NCI-H774 (cell line): ENCODE measurements at regions not wholly inside any gene's neighbourhood (a gene's known extent, or its start where the extent isn't known, plus 50 kb on each side); places are given as distances from the start of the nearest gene placed in this dataset.

Source experiments
- DNase-seq: peaks from one replicate; lab custom pipeline; 2025; lab: John Stamatoyannopoulos, UW

DNA sequence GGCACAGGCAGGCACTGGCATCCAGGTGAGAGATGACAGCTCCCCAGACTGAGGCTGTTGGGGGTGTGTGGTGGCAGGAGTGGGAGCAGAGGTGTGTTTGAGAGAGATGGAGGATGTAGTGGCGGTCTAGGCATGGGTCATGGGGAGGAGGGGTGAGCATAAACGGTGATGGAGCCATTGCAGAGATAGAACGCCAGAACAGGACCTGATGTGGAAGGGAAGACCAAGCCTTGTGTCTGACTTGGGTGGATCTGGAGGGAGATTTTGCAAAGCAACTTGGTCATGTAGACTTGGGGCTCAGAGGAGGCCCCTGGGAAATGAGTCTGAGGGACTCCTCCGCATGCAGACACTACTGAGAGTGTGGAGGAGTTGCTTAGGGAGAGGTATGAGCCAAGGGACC lies 50.0 kb upstream of the CLDN5 start:
- no peak for DNase-seq

DNA sequence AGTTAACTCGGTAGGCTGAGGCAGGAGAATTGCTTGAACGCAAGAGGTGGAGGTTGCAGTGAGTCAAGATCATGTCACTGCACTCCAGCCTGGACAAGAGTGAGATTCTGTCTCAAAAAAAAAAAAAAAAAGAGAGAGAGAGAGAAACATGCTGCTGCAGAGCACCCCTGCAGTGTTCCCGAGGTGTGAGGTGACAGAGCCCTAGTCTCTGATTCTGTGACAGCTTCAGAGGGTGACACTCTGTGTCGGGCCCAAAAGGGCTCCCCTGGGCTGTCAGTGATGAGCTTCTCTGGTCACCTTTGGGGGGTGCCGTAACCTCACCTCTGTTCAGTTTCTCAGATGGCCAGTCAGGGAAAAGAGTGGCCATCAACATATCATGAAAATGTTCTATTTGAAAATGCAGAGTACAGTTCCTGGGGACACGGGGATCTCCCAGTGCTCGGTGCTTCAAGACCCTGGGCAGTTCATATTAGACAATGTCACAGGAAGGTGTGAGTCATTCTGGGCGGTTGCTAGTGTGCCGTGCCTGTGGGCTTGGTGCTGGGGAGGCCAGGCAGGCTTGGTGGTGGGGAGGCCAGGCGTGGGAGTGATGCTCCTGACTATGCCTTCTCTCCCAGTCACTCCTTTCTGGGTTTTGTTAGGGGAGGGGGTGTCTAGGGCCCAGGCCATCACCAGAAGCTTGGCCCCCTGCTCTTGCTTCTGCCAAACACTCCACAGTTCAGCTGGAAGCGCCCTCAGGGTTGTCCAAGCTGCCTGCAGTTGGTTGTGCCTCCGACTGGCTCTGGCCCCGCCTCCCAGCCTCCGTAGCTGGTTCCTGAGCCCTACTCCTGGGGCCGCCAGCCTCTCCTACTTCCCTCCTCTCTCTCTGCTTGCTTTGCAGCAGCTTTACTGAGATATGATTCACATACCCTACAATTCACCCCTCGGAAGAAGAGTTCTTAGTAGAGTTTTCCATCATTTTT lies 52.5 kb upstream of the CLDN5 start:
- DNase-seq, result no peak

DNA sequence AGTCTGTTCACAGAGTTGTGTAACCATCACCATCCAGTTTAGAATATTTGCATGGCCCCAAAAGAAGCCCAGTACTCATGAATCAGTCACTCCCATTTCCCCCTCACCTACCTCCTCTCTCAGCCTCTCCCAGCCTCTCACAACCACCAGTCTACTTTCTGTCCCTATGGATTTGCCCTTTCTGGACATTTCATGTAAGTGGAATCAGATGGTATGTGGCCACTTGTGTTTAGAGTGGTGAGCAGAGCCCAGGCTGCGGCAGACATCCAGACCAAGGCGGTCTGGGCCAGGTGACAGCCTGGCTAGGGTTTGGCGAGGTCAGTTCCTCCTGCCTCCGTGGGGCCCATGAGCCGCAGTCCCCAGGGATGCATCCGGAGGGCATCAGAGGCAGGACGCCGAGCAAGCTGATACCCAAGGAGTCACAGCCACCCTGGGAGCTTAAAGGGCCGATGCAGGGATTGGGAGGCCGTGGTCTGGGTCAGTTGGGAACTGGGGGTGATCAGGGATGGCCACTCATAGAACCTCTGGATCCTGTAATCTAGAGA lies 53.3 kb upstream of the CLDN5 start:
- no peak for DNase-seq

DNA sequence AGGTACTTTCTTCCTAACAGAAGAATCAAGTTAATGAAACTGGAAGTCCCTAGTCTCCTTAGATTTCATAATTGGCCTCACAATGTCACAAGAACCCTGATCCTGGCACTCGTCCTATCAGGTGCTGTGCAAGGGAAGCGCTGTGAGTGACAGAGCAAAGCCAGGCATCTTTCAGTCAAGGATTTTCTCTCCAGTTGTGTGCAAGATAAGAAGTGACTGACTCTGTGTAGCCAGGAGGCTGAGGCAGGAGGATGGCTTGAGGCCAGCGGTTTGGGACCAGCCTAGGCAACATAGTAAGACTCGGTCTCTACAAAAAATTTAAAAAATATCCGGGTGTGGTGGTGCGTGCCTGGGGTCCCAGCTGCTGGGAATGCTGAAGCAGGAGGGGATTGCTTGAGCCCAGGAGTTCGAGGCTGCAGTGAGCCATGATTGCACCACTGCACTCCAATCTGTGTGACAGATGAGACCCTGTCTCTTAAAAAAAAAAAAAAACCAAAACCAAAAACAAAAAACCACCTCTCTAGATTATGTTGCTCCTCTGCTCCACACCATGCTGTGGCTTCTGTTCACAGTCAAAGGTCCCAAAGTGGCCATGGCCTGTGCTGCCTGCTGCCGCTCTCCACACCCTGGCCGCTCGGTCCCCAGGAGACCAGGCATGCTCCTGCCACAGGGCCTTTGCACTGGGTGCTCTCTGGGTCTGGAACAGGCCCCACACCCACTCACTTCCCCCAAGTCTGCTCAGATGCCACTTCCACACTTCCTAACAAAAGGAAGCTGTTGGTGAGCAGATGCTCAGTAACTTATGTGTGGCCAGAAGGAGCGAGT lies 54.2 kb upstream of the CLDN5 start:
- DNase-seq, result no peak

DNA sequence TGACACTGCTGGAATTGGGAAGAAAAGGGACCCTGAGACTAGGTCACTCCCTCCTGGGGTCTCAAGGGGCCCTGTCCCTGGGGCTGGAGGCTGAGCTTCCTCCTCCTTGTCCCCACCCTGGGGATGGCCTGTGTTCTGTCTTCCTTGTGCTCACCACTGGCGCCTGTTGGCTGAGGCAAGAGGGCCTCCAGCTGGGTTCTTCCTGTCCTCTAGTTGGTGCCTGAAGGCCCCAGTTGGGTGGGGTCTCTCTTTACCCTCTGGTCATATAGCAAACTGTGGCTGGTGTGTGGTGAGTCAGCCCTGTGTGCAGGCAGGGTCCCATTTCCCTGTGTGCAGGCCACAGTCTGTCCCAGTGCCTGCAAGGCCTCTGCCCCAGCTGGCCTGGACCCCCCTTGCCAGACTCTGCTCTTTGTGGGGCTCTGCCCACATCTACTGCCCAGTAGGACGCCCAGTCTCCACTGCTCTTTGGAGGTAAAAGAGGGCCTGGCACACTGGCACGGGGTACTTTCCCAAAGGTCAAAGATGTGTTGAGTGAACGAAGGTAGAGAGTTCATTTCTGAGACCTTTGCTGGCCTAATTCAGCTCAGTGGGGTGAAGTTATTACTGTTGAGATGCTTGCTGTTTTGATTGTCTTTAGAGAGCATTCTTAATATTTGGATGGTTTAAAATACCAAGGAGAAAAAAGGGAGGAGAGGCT lies 55.1 kb upstream of the CLDN5 start:
- no peak for DNase-seq

DNA sequence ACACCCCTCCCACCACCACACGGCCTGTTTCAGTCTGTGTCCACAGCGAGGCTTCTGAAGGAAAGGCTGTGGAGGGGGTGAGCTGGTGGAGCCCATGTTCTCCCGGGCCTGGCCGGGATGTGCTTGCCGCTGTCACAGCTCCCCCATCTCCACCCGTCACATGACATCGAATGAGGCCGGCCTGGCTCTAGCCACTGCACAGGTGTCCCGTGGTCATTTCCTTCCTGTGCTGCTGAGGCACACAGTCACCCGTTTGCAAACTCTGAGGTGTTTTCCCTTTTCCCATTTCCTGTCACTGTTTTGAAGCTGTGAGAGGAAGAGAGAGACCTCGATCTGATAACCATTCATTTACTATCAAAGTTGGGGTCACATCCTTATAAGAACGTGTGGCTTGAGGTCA lies 55.7 kb upstream of the CLDN5 start:
- DNase-seq, result no peak

DNA sequence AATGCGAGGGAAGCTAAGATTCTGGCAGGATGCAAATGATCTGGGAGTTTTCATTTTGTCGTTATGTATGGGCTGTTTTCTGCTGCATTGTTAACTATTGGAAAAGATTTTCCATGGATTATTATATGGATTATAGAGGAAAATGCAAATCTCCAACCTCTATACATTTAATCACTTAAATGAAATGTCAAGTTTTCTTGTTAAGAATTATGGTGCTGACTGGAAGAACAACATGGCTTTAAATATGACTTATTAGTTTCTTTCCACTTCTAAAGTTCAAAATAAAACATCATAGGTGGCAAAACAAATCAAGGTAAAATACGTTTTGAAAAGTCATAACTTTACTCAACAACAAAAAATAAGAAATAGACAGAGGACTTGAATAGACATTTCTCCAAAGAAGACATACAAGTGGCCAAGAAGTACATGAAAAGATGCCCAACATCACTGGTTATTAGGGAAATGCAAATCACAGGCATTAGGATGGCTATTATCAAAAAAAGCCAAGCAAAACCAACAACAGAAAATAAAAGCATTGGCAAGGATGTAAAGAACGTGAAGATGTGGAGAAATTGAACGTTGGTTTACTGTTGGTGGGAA lies 56.2 kb upstream of the CLDN5 start:
- no peak for DNase-seq

DNA sequence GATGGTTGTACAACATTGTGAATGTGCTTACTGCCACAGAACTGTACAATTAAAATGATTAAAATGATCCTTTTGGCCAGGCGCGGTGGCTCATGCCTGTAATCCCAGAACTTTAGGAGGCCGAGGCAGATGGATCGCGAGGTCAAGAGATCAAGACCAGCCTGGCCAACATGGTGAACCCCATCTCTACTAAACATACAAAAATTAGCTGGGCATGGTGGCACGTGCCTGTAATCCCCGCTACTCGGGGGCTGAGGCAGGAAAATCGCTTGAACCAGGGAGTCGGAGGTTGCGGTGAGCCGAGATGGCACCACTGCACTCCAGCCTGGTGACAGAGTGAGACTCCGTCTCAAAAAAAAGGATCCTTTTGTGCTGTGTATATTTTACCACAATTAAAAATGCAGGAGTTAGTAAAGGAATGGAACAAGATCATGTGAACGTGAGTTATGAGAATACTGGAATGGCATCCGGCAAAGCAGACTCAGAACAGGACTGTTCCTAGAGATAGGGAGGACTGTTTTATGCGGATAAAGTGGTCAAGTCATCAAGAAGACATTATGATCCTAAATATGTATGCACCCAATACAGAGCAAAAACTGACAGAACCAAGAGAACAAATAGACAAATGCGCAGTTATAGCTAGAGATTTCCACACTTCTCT lies 58.0 kb upstream of the CLDN5 start:
- DNase-seq, result no peak

DNA sequence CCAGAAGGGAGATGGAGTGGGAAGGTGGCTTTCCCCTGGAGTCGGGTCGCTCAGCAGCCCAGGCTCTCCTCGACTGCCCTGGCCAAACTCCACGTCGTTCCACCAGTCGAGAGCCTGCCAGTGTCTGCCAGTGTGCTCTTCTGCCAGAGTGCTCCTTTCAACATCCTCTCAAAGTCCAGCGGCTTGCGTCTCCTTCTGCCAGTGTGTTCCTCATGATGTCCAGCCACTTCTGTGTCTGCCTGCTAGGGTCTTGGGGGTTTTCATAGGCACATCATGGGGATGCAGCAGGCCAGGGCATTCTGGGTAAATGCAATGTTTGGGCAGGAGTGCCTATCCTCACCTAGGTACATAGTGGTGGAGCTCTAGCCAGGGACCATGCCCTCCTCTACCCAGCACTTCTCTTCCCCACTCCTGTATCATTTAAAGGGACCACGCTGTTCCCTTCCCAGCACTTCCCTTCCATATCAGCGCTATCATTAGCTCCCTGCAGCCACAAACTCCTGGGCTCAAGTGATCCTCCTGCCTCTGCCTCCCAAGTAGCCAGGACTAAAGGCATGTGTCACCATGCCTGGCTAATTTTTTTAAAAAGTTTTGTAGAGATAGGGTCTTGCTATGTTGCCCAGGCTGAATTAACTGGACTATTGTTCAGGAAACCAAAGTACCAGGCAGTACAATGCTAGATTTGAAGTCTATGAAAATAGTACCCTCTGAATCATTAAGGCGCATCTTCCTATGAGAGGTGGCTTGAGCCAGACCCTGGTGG lies 62.9 kb upstream of the CLDN5 start:
- no peak for DNase-seq

DNA sequence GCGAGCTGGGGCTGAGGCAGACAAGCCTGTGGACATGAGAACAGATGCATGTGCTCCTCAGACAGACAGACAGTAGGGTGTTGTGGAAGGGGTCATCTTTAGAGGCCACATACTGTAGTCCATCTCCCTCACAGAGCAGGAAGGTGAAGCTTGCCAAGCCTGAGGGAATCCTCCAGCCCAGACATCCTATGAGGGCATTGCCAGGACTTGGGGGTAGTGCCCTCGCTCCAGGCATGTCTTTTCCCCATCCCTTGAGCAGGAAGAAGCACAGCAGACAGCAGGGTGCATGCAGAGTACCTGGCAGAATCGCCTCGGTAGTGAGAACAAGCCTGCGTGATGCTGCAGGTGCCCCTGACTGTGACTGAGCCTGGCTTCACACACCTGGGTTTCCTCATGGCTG lies 66.5 kb upstream of the CLDN5 start:
- DNase-seq, result no peak

DNA sequence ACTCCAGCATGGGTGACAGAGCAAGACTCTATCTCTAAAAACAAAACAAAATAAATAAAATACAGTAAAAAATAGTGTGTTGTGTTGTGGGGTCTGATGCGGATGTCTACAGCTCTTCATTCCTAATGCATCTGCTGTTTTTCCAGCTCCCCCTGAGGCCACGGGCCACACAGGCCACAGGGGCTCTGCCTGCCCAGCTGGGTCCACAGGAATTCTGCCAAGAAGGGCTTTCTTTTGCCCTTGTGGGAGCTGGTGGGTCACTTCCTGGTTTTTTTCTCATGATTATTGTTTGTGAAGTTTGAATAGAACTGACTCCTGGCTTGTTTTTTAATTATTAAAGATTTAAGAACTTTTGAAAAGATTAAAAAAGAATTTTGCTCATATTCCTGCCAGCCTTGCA lies 67.4 kb upstream of the CLDN5 start:
- no peak for DNase-seq

DNA sequence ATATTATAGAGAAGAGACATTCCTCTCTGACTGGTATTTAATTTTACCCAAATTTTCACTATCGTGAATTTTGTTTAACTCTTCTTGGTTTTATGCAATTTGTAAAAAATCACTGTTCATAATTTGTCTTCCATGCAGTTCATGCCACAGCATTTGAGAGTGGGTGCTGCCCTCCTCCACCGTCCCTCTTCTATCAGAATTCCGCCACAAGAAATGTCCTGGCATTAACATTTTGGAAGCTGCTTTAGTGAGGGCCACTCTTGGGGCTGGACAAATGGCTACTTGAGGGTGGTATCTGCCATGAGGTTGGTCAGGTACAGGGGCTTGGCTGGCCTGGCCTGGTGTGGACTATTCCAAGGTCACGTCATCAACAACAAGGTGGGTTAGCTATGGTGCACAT lies 68.3 kb upstream of the CLDN5 start:
- DNase-seq, result no peak

DNA sequence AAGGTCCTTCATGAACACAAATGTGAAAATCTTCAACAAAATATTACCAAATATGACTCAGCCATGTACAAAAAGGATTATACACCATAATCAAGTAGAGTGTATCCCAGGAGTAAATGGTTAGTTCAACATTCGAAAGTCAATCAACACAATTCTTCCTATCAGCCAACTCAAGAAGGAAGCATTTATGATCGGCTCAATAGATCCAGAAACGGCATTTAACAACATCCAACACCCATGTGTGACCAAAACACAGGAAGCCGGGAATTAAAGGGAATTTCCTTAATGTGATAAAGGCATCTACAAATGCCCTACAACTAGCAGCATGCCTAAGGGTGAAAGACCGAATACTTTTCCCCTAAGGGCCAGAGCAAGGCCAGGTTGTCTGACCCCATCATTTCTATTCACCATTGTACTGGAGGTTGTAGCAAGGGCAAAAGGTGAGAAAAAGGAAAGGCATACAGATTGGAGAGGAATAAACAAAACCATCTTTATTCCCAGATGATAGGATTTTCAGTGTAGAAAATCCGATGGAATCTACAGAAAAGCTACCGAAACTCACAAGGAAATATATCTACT lies 69.9 kb upstream of the CLDN5 start:
- no peak for DNase-seq

DNA sequence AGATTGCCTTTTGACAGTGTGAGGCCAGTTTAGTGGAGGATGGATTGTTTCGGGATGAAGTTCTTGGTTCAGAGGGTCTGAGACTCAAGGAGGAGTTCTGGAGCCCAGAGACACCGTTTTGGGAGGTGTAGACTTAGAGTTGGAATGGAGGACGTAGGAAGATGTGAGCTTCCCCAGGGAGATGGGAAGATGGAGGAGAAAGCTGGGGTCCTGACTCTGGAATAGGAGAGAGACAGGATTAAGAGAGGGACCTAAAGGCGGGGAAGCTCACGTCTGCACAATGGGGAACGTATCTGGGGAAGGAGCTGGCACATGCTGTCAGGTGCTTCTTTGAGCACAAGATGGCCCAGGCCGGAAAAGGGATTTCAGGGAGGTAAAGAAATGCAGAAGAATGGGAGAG lies 71.3 kb upstream of the CLDN5 start:
- DNase-seq, result no peak

DNA sequence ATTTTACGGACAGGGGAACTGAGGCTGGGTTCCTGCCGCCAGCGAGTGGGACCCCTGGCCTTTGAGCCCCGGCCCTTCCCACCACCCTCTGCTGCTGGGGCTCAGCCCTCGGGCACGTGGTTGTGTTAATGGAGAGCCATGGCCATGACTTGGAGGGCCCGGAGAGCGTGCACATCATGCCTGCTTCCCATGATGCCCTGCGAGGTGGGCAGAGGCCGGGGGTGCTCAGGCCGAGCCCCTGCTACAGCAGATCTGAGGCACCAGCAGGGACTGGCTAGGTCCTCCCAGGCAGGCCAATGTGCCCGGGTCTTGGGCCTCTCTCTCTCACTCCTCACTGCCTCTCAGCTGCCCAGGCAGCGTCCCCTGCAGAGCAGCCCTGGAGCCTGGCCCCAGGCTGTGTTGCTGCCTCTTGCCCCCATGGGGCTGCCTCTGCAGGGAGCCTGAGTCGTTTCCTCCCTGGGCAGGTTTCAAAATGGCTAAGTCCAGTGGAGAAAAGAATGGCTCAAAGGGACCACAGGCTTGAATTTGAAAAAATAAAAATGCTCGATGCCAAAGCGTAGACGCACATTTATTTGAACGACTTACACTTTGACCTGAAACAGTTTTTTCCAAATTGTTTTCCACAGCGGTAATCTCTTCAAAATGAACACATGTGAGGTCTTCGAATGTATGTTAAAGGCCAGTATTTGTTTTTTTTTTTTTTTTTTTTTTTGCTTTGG lies 72.6 kb upstream of the CLDN5 start:
- DNase-seq, result no peak

DNA sequence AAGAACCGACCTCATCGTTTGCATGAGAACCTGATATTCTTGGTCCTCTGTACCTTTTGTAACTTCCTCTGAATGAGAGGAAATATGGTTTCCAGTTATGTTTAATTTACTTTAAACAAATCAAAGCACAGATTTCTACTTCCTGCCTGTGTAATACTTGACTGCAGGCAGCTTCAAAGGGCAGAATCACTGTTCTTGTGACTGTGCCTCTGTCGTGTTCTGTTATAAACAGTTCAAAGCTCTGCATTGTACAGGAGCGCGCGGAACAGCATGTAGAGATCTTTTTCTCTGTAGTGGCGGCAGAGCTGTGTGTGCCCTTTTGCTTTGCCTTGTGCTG lies 73.2 kb upstream of the CLDN5 start:
- DNase-seq, result no peak

DNA sequence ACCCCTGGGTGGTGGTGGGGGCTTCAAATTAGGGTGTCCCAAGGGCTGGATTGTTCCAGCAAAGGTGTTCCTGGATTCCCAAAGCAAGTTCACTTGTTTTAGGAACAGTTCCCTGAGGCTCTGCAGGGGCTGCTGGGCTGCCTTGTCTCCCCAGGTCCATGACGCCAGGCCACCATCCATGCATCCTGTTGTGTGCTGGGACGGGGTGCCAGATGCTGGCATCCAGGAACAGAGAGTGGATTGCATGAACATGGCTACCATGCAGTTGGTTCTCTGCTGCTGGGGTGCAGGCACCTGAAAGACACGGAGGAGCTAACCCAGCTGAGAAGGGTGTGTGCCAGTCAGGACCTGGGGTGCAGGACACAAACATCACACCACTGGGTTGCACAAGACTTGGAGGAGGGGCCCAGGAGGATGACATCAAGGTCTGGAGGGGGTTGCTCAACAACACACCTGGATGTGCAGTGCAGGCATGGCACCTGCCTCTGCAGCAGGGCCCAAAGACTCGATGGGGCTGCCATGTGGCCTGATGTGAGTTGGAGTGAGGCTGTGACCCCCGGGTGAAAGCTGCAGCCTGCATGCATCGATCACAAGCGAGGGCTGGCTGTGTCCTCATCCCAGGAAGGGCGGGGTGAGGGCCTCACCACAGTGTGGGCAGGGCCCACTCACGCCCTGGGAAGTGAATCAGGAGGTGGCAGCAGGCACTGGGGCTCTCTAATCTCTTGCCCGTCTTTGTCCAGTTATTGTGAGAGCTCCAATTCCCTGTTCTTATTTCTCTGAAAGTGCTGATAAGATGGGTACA lies 74.0 kb upstream of the CLDN5 start:
- DNase-seq, result no peak

DNA sequence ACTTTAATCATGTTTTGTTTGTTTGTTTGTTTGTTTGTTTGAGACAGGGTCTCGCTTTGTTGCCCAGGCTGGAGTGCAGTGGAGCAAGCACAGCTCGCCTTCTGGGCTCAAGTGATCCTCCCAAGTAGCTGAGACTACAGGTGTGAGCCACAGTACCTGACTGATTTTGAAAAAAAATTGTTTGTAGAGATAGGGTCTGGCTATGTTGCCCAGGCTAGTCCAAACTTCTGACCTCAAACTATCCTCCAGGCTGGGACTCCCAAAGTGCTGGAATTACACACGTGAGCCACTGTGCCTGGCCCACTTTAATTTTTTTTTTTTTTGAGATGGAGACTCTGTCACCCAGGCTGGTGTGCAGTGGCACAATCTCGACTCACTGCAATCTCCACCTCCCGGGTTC lies 74.8 kb upstream of the CLDN5 start:
- no peak for DNase-seq
